Fibroblast of lung (primary cell): ENCODE measurements at regions not wholly inside any gene's neighbourhood (a gene's known extent, or its start where the extent isn't known, plus 50 kb on each side); places are given as distances from the start of the nearest gene placed in this dataset.

ENCODE experiments used
- CTCF ChIP-seq, 2 donors: IDR thresholded peaks in 1 of 2; conservative IDR thresholded peaks in 1 of 2; 1 replicate in 1 of 2; 2 replicates in 1 of 2; pipeline ENCODE4 v1.5.1; 2011 to 2012; ENCODE audit warnings: low read length in 2 of 2, control low read depth in 1 of 2, inconsistent platforms in 1 of 2, low read depth in 1 of 2, mild to moderate bottlenecking in 1 of 2
- EZH2 ChIP-seq: IDR thresholded peaks from 2 replicates; pipeline ENCODE4 v1.5.1; 2012; ENCODE audit warnings: low read length, control low read depth, mild to moderate bottlenecking; ENCODE audit errors: missing control alignments

GRCh38 chr18:2337552-2338141 is 233.7 kb downstream of the METTL4 start:
- TF ChIP-seq CTCF (conservative IDR thresholded peaks at IDR 0.05 in 1 of 2, IDR thresholded peaks at IDR 0.05 in 1 of 2; ENCODE audit: low read depth in 1 of 2, low read length in 2 of 2): peak; percentile 65 to 74
- no peak for TF ChIP-seq EZH2
